Memory B cell (primary cell): ENCODE measurements at regions not wholly inside any gene's neighbourhood (a gene's known extent, or its start where the extent isn't known, plus 50 kb on each side); places are given as distances from the start of the nearest gene placed in this dataset.
"Not testable (repeated sequence)": the region's sequence is repeated elsewhere in the genome, so short reads cannot be mapped to it uniquely, and the experiment has no call there.

Source experiments
- ATAC-seq: fragments of 150-1000 bp; cut with Tn5 transposase; 2 replicates; pipeline ENCODE4 v1.10.0; 2021; ENCODE audit warnings: low read depth, mild to moderate bottlenecking, moderate library complexity
- DNase-seq, 2 donors: peaks; one replicate each; pipeline ENCODE4 v3.0.0; 2022; ENCODE audit warnings: low spot score in 2 of 2
- H3K27ac Mint-ChIP-seq: one replicate; pipeline ENCODE4 v1.8.0; 2022; ENCODE audit warnings: mild to moderate bottlenecking, moderate library complexity, mixed read lengths
- H3K27me3 Mint-ChIP-seq: one replicate; pipeline ENCODE4 v1.8.0; 2022; ENCODE audit warnings: mixed read lengths
- H3K36me3 Mint-ChIP-seq: one replicate; pipeline ENCODE4 v1.8.0; 2022; ENCODE audit warnings: mild to moderate bottlenecking, mixed read lengths
- H3K4me1 Mint-ChIP-seq: one replicate; pipeline ENCODE4 v1.8.0; 2022; ENCODE audit warnings: mixed read lengths
- H3K4me3 Mint-ChIP-seq: one replicate; pipeline ENCODE4 v1.8.0; 2022; ENCODE audit warnings: mild to moderate bottlenecking, moderate library complexity, mixed read lengths
- H3K9me3 Mint-ChIP-seq: one replicate; pipeline ENCODE4 v1.8.0; 2022; ENCODE audit warnings: mixed read lengths

- Mint-ChIP-seq H3K27ac (no peak overlapping the region), H3K4me3 (no peak overlapping the region), H3K4me1 (no peaks in the 10 kb centered on the region), H3K9me3 (no peaks in the 10 kb centered on the region), H3K36me3 (no peaks in the 10 kb centered on the region), H3K27me3 (no peaks in the 10 kb centered on the region)
- no peak for DNase-seq
- no peak for ATAC-seq
These were observed 791.5 kb downstream of the BCL11A start for GRCh38 chr2:59761966-59762365.

- H3K4me3 Mint-ChIP-seq = no peak overlapping the region
- H3K4me1 Mint-ChIP-seq = peaks cover 2% of the 10 kb centered on the region
- peaks cover 2% of the 10 kb centered on the region for H3K36me3 Mint-ChIP-seq
- H3K27ac Mint-ChIP-seq = no peak overlapping the region
- no peaks in the 10 kb centered on the region for H3K27me3 Mint-ChIP-seq
- H3K9me3 Mint-ChIP-seq = peaks cover 2% of the 10 kb centered on the region
- no peak for ATAC-seq
- DNase-seq = no peak
These were observed 797.3 kb downstream of the BCL11A start for GRCh38 chr2:59756150-59756549.

- Mint-ChIP-seq H3K9me3 (peaks cover 2% of the 10 kb centered on the region), H3K4me3 (no peak overlapping the region), H3K27ac (no peak overlapping the region), H3K36me3 (peaks cover 2% of the 10 kb centered on the region), H3K4me1 (peaks cover 2% of the 10 kb centered on the region), H3K27me3 (no peaks in the 10 kb centered on the region)
- no peak for ATAC-seq
- no peak for DNase-seq
These were observed 799.3 kb downstream of the BCL11A start for GRCh38 chr2:59754011-59754735.

GRCh38 chr2:59752512-59752911, 800.9 kb downstream of the BCL11A start:
- no peak overlapping the region for H3K27ac Mint-ChIP-seq

GRCh38 chr2:59752071-59752470, 801.4 kb downstream of the BCL11A start:
- Mint-ChIP-seq H3K9me3 (peaks cover 2% of the 10 kb centered on the region), H3K36me3 (peaks cover 2% of the 10 kb centered on the region), H3K27ac (no peak overlapping the region), H3K4me3 (no peak overlapping the region), H3K27me3 (peaks cover 2% of the 10 kb centered on the region), H3K4me1 (peaks cover 2% of the 10 kb centered on the region)
- no peak for ATAC-seq
- no peak for DNase-seq

More at GRCh38 chr2:59752512-59752911, 800.9 kb downstream of the BCL11A start:
- H3K36me3 Mint-ChIP-seq = peaks cover 2% of the 10 kb centered on the region
- H3K4me3 Mint-ChIP-seq = no peak overlapping the region
- no peak for DNase-seq
- peaks cover 2% of the 10 kb centered on the region for H3K27me3 Mint-ChIP-seq
- peaks cover 2% of the 10 kb centered on the region for H3K4me1 Mint-ChIP-seq
- H3K9me3 Mint-ChIP-seq = peaks cover 2% of the 10 kb centered on the region
- no peak for ATAC-seq

- H3K4me3 Mint-ChIP-seq, H3K36me3 Mint-ChIP-seq, H3K27ac Mint-ChIP-seq, H3K27me3 Mint-ChIP-seq, H3K9me3 Mint-ChIP-seq, ATAC-seq, DNase-seq, H3K4me1 Mint-ChIP-seq: not testable (repeated sequence)
These were observed 802.2 kb downstream of the BCL11A start for GRCh38 chr2:59751214-59751613.

GRCh38 chr2:59746291-59746690, 807.2 kb downstream of the BCL11A start:
- ATAC-seq (no peak), DNase-seq (no peak)
- H3K27ac Mint-ChIP-seq = no peak overlapping the region
- peaks cover 3% of the 10 kb centered on the region for H3K27me3 Mint-ChIP-seq
- H3K4me1 Mint-ChIP-seq = no peaks in the 10 kb centered on the region
- H3K9me3 Mint-ChIP-seq = no peaks in the 10 kb centered on the region
- H3K36me3 Mint-ChIP-seq = no peaks in the 10 kb centered on the region
- no peak overlapping the region for H3K4me3 Mint-ChIP-seq

GRCh38 chr2:59745085-59745484, 808.4 kb downstream of the BCL11A start:
- Mint-ChIP-seq H3K4me3 (no peak overlapping the region), H3K36me3 (no peaks in the 10 kb centered on the region), H3K27ac (no peak overlapping the region), H3K9me3 (no peaks in the 10 kb centered on the region), H3K4me1 (no peaks in the 10 kb centered on the region), H3K27me3 (peaks cover 5% of the 10 kb centered on the region)
- no peak for DNase-seq
- ATAC-seq = no peak

- no peak for DNase-seq
- H3K27me3 Mint-ChIP-seq = peaks cover 5% of the 10 kb centered on the region
These were observed 809.0 kb downstream of the BCL11A start for GRCh38 chr2:59744436-59744835.

GRCh38 chr2:59741840-59742239, 811.6 kb downstream of the BCL11A start:
- ATAC-seq (no peak), DNase-seq (no peak)
- H3K27ac Mint-ChIP-seq = no peak overlapping the region
- H3K27me3 Mint-ChIP-seq = peaks cover 3% of the 10 kb centered on the region
- no peaks in the 10 kb centered on the region for H3K4me1 Mint-ChIP-seq
- no peaks in the 10 kb centered on the region for H3K36me3 Mint-ChIP-seq
- no peaks in the 10 kb centered on the region for H3K9me3 Mint-ChIP-seq
- no peak overlapping the region for H3K4me3 Mint-ChIP-seq

More at GRCh38 chr2:59744436-59744835, 809.0 kb downstream of the BCL11A start:
- no peak for ATAC-seq
- Mint-ChIP-seq H3K36me3 (no peaks in the 10 kb centered on the region), H3K27ac (no peak overlapping the region), H3K4me1 (no peaks in the 10 kb centered on the region), H3K4me3 (no peak overlapping the region), H3K9me3 (no peaks in the 10 kb centered on the region)

- Mint-ChIP-seq H3K4me3 (no peak overlapping the region), H3K4me1 (no peaks in the 10 kb centered on the region), H3K36me3 (no peaks in the 10 kb centered on the region), H3K9me3 (no peaks in the 10 kb centered on the region), H3K27me3 (peaks cover 3% of the 10 kb centered on the region), H3K27ac (no peak overlapping the region)
- DNase-seq (no peak), ATAC-seq (no peak)
These were observed 814.3 kb downstream of the BCL11A start for GRCh38 chr2:59739166-59739565.

GRCh38 chr2:59737299-59737698, 816.2 kb downstream of the BCL11A start:
- no peak overlapping the region for H3K27ac Mint-ChIP-seq
- H3K36me3 Mint-ChIP-seq = no peaks in the 10 kb centered on the region
- H3K27me3 Mint-ChIP-seq = peaks cover 6% of the 10 kb centered on the region
- no peak for ATAC-seq
- H3K4me3 Mint-ChIP-seq = no peak overlapping the region
- no peaks in the 10 kb centered on the region for H3K4me1 Mint-ChIP-seq
- DNase-seq = no peak
- H3K9me3 Mint-ChIP-seq = no peaks in the 10 kb centered on the region

- H3K4me3 Mint-ChIP-seq = no peak overlapping the region
- H3K9me3 Mint-ChIP-seq = no peaks in the 10 kb centered on the region
- no peak overlapping the region for H3K27ac Mint-ChIP-seq
- H3K36me3 Mint-ChIP-seq = no peaks in the 10 kb centered on the region
- H3K27me3 Mint-ChIP-seq = peaks cover 3% of the 10 kb centered on the region
- no peak for ATAC-seq
- no peaks in the 10 kb centered on the region for H3K4me1 Mint-ChIP-seq
- no peak for DNase-seq
These were observed 818.7 kb downstream of the BCL11A start for GRCh38 chr2:59734743-59735142.

- Mint-ChIP-seq H3K4me3 (no peak overlapping the region), H3K27ac (no peak overlapping the region), H3K36me3 (no peaks in the 10 kb centered on the region), H3K27me3 (peaks cover 3% of the 10 kb centered on the region), H3K9me3 (no peaks in the 10 kb centered on the region), H3K4me1 (no peaks in the 10 kb centered on the region)
- ATAC-seq (no peak), DNase-seq (no peak)
These were observed 819.5 kb downstream of the BCL11A start for GRCh38 chr2:59733970-59734369.

- Mint-ChIP-seq H3K36me3 (no peaks in the 10 kb centered on the region), H3K9me3 (no peaks in the 10 kb centered on the region), H3K27me3 (peaks cover 3% of the 10 kb centered on the region), H3K4me1 (no peaks in the 10 kb centered on the region), H3K4me3 (no peak overlapping the region), H3K27ac (no peak overlapping the region)
- no peak for ATAC-seq
- no peak for DNase-seq
These were observed 819.9 kb downstream of the BCL11A start for GRCh38 chr2:59733567-59733930.
